GM10266 (cell line): ENCODE measurements at regions not wholly inside any gene's neighbourhood (a gene's known extent, or its start where the extent isn't known, plus 50 kb on each side); places are given as distances from the start of the nearest gene placed in this dataset.

Source experiments
- DNase-seq: peaks from one replicate; pipeline ENCODE4 v3.0.0; 2012; ENCODE audit errors: extremely low spot score
- TF ChIP-seq, protein P1 (sequence below): IDR thresholded peaks from 2 replicates; pipeline ENCODE4 v1.5.1; 2012; ENCODE audit warnings: mild to moderate bottlenecking, low read depth; ENCODE audit not compliant: control insufficient read depth, insufficient read depth; ENCODE audit errors: missing control alignments

DNA sequence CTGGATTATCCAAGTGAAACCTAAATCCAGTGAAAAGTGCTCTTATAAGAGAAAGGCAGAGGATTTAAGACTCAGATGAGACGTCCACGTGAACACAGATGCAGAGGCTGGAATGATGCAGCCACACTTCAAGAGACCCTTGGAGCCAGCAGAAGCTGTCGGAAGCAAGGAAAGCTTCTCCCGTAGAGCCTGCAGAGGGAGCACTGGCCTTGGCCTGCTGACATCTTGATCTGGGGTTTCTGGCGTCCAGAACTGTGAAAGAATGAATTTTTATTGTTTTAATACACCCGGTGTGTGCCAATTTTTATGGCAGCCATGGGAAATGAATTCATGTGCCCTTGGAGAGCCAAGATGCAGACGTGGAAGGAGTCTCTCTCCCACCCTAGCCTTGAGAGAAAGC lies 407.0 kb upstream of the B3GAT1 start:
- TF ChIP-seq, protein P1, sequence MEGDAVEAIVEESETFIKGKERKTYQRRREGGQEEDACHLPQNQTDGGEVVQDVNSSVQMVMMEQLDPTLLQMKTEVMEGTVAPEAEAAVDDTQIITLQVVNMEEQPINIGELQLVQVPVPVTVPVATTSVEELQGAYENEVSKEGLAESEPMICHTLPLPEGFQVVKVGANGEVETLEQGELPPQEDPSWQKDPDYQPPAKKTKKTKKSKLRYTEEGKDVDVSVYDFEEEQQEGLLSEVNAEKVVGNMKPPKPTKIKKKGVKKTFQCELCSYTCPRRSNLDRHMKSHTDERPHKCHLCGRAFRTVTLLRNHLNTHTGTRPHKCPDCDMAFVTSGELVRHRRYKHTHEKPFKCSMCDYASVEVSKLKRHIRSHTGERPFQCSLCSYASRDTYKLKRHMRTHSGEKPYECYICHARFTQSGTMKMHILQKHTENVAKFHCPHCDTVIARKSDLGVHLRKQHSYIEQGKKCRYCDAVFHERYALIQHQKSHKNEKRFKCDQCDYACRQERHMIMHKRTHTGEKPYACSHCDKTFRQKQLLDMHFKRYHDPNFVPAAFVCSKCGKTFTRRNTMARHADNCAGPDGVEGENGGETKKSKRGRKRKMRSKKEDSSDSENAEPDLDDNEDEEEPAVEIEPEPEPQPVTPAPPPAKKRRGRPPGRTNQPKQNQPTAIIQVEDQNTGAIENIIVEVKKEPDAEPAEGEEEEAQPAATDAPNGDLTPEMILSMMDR: no peak
- DNase-seq: no peak

DNA sequence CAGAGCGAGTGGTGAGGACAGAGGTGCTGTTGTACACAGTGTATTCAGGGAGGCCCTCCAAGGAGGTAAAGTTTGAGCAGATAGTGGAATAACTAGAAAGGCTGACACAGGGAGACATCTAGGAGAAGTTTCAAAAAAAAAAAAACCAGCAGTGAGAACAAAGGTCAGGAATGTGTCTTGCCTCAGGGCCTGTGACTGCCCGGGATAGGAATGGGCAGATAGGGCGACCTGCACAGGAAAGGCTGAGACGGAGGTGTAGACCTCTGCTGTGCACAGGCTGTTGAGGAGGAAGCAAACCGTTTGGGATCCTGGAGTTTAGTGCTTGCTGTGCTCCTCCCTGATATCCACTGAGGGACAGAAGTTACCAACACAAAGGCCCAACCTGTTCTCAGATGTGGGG lies 406.5 kb upstream of the B3GAT1 start:
- TF ChIP-seq, protein P1: no peak
- no peak for DNase-seq

DNA sequence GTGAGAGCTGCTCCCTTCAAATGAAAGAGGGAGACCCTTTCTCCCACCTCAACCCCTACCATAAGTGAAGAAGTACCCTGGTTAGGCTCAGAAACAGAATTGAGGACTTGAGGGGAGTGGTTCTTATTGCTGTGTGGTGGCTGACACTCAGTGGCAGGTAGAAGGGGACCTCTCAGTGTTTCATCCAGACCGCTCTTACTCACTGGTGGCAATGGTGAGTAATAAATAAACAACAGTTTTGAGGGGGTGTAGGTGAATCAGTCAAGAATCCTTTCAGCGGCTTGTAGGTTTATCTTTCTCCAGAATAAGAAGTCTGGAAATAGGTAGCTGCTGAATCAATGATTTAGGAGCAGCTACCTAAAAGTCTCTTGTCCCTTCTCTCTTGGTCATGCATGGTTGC lies 403.4 kb upstream of the B3GAT1 start:
- DNase-seq: no peak
- TF ChIP-seq, protein P1: no peak

DNA sequence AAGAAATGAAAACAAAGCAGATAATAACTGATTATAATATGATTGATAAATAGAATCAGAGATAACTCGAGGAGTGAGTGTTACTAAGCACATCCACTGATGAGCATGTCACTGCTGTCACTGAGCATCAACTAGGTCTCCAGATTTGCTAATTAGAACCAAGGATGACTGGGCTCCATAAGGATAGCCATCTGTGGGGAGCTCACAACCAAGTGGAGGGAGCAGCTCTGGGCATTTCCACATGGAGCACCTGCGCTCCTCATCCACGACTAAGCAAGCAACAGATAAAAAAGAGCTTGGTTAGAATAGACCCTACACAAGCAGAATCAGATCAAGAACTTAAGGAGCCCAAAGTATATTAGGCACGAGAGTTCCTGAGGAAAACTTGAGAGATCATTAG lies 396.0 kb upstream of the B3GAT1 start:
- TF ChIP-seq, protein P1: no peak
- DNase-seq: no peak

DNA sequence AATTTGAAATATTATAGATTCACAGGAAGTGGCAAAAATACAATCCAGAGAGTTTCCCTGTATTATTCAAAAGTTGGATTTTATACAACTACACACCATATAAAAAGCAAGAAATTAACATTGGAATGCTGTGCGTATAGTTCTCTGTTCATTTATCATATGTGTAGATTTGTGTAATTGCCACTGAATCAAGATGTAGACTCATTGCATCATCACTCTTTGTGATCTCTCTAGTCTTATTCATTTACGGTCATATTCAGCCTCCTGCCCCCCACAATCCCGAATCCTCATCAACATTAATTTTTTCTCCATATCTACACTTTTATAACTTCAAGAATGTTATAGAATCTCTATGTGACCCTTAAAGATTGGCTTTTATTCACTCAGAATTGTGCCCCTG lies 390.6 kb upstream of the B3GAT1 start:
- TF ChIP-seq, protein P1: no peak
- no peak for DNase-seq

DNA sequence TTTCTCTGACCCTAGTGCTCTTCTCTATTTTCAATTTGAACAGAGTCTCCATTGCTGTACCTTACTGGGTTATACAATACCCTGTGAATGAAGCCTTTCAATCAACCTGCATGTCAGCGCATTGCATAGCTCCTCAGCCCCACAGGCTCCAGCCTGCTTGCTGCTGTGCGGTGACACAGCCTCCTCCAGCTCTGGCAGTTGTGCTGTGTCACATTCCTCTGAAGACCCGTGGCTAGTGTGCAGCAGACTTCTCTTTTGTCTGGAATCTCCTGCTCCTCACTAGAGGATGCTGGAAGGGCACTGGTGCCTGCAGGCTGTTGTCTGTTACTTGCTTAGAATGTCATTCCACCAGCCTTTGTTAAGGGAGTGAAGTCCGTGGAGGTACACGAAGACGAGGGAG lies 390.1 kb upstream of the B3GAT1 start:
- no peak for DNase-seq
- TF ChIP-seq, protein P1: no peak

DNA sequence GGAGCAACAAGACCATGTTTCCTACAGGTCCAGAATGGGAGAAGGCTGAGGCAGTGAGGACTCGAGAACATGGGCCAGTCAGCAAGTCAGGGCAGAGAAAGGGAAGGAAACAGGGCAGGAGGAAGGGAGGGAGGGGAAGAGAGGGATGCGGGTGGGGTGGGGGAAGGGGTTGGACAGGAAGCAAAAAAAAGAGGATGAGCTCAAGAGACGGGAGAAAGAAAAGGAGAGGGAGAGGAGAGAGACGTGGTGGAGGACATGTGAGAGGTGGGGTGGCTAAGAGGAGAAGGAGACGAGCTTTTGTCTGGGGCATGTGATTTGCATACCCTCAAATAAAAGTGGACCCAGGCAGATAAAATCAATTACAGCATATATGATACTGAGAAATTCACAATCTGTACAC lies 389.5 kb upstream of the B3GAT1 start:
- no peak for DNase-seq
- TF ChIP-seq, protein P1: no peak
